ENCODE measurements at regions not wholly inside any gene's neighbourhood (a gene's known extent, or its start where the extent isn't known, plus 50 kb on each side); places are given as distances from the start of the nearest gene placed in this dataset.
A peak's percentile ranks its signal among the peaks of the same experiment; 100 is the strongest.

DNA sequence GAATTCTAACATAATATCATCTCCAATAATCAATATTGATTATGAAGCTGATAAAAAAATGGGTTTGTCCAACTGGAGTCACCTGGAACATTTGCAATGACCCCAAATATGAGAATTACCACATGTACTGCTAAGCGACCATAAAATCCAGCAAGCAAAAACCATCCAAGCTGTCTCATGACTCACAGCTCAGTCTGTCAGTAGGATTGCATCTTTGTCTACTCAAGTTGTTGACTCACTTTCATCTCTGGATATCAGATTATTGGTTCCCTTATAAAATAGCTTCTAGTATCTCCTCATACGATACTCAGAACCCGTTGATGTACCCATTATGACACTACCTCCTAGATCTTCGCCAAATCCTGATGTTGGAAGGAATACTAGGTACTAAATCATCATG is 209.8 kb upstream of the ATP11B start:
- intact Hi-C loops (cut with micrococcal nuclease; ENCODE audit: unreplicated experiment) = no loop called here
- Histone ChIP-seq H3K9me2 (ENCODE audit: insufficient read depth, low read length) (0 out of 2 replicates have a peak, but pooled peaks cover 3% of the 10 kb centered on the region), H3K36me3 (ENCODE audit: insufficient read depth, low read length) (no peaks in the 10 kb centered on the region; the same call in 1 of the 2 replicates), H2AFZ (ENCODE audit: low read length) (peak overlapping the region; percentile 49; the same call in 1 of the 2 replicates), H3K4me1 (ENCODE audit: insufficient read depth, low read length, poor library complexity, severe bottlenecking) (no peaks in the 10 kb centered on the region), H3K4me3 (ENCODE audit: low read depth, low read length, poor library complexity, severe bottlenecking) (no peak overlapping the region), H3K9me3 (ENCODE audit: low read length) (0 out of 2 replicates have a peak, but pooled peaks cover 5% of the 10 kb centered on the region), H4K20me1 (ENCODE audit: insufficient read depth, low read length) (no peaks in the 10 kb centered on the region), H3K4me2 (ENCODE audit: low read length) (no peak overlapping the region), H3K27ac (ENCODE audit: low read depth, low read length, poor library complexity, severe bottlenecking) (no peak overlapping the region), H3K79me2 (ENCODE audit: insufficient read depth, low read depth, low read length) (no peaks in the 10 kb centered on the region)
- no TSS peak for BruUV-seq (replicated peaks)
- CTCF ChIA-PET (ENCODE audit: unreplicated experiment) = no interaction called here
- TF ChIP-seq EZH2phosphoT487 (IDR thresholded peaks at IDR 0.05; ENCODE audit: borderline replicate concordance, low read depth, low read length) = no peak
- TF ChIP-seq, protein P1, sequence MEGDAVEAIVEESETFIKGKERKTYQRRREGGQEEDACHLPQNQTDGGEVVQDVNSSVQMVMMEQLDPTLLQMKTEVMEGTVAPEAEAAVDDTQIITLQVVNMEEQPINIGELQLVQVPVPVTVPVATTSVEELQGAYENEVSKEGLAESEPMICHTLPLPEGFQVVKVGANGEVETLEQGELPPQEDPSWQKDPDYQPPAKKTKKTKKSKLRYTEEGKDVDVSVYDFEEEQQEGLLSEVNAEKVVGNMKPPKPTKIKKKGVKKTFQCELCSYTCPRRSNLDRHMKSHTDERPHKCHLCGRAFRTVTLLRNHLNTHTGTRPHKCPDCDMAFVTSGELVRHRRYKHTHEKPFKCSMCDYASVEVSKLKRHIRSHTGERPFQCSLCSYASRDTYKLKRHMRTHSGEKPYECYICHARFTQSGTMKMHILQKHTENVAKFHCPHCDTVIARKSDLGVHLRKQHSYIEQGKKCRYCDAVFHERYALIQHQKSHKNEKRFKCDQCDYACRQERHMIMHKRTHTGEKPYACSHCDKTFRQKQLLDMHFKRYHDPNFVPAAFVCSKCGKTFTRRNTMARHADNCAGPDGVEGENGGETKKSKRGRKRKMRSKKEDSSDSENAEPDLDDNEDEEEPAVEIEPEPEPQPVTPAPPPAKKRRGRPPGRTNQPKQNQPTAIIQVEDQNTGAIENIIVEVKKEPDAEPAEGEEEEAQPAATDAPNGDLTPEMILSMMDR (conservative IDR thresholded peaks at IDR 0.05; ENCODE audit: low read length) = no peak
- POLR2A ChIA-PET = interaction anchor here (0.7 to 2.1 kb wide), 3 partner anchors 8 to 83 kb away, joined by 3 to 6 read pairs (median 4); no protein-coding TSS in a partner anchor
- DNase-seq (ENCODE audit: low spot score) = no peak

DNA sequence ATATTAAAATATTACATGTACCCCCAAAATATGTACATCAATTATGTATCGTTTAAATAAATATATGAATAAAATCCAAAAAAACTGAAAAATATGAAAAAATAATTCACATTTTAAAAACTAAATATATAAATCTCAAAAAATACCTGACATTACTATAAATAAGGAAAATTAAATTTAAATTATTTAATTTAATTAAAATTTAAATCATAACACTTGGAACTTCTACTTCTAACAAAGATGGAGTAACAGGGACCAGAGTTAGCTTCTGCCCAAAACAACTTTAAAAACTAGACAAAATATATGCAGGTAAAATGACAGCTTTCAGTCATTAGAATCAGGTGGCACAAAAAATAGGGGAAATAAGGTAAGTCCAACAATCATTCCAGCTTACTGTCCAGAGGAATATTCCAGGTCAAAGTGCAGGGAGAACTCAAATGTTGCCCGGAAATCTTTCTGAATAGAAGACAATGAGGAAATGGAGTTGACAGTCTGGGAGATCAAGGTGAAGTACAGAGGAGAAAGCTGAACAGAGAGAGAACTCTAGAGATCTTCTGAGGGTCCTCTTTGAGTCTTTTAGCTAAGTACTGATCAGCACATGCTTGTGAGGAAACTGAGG is 207.7 kb upstream of the ATP11B start:
- no peaks in the 10 kb centered on the region for H3K36me3 ChIP-seq (ENCODE audit: insufficient read depth, low read length)
- no peaks in the 10 kb centered on the region for H3K4me1 ChIP-seq (ENCODE audit: insufficient read depth, low read length, poor library complexity, severe bottlenecking)
- no peak overlapping the region for H3K27ac ChIP-seq (ENCODE audit: low read depth, low read length, poor library complexity, severe bottlenecking)
- H3K4me3 ChIP-seq (ENCODE audit: low read depth, low read length, poor library complexity, severe bottlenecking) = no peak overlapping the region
- H2AFZ ChIP-seq (ENCODE audit: low read length) = no peak overlapping the region; the same call in 1 of the 2 replicates
- no TSS peak for BruUV-seq (replicated peaks)
- no peaks in the 10 kb centered on the region for H3K9me3 ChIP-seq (ENCODE audit: low read length)
- no peak for DNase-seq (ENCODE audit: low spot score)
- H3K9me2 ChIP-seq (ENCODE audit: insufficient read depth, low read length) = 0 out of 2 replicates have a peak, but pooled peaks cover 3% of the 10 kb centered on the region
- no peak overlapping the region for H3K4me2 ChIP-seq (ENCODE audit: low read length)
- H4K20me1 ChIP-seq (ENCODE audit: insufficient read depth, low read length) = no peaks in the 10 kb centered on the region
- CTCF ChIA-PET (ENCODE audit: unreplicated experiment) = no interaction called here
- POLR2A ChIA-PET = interaction anchor here (0.5 to 1.7 kb wide), 7 partner anchors 9 to 842 kb away, joined by 3 to 4 read pairs (median 3); no protein-coding TSS in a partner anchor
- TF ChIP-seq EZH2phosphoT487 (IDR thresholded peaks at IDR 0.05; ENCODE audit: borderline replicate concordance, low read depth, low read length) = no peak
- TF ChIP-seq, protein P1 (conservative IDR thresholded peaks at IDR 0.05; ENCODE audit: low read length) = no peak
- intact Hi-C loops (cut with micrococcal nuclease; ENCODE audit: unreplicated experiment) = no loop called here
- H3K79me2 ChIP-seq (ENCODE audit: insufficient read depth, low read depth, low read length) = no peaks in the 10 kb centered on the region

DNA sequence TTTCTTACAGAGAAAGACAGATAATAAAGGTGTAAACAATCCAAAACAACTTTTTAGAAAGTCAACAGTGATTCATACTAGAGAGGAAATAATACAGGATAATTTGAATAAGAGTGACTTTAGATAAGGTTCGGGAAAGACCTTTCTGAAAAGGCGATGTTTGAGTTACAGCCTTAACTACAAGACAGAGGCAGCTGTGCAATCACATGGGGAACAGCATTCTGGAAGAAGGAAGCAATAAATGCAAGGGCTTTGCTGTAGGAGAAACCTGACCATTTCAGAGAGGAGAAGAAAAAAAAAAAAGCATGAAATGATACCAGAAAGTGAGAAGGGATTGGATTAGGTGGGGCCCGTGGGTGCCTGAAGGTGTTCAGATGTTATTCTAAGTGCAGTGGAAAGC is 200.6 kb upstream of the ATP11B start:
- H3K9me2 ChIP-seq (ENCODE audit: insufficient read depth, low read length) = no peaks in the 10 kb centered on the region
- no peaks in the 10 kb centered on the region for H3K9me3 ChIP-seq (ENCODE audit: low read length)
- H3K36me3 ChIP-seq (ENCODE audit: insufficient read depth, low read length) = no peaks in the 10 kb centered on the region
- no peak for TF ChIP-seq EZH2phosphoT487 (IDR thresholded peaks at IDR 0.05; ENCODE audit: borderline replicate concordance, low read depth, low read length)
- TF ChIP-seq, protein P1 (conservative IDR thresholded peaks at IDR 0.05; ENCODE audit: low read length) = no peak
- intact Hi-C loops (cut with micrococcal nuclease; ENCODE audit: unreplicated experiment) = no loop called here
- no peaks in the 10 kb centered on the region for H3K4me1 ChIP-seq (ENCODE audit: insufficient read depth, low read length, poor library complexity, severe bottlenecking)
- DNase-seq (ENCODE audit: low spot score) = no peak
- H2AFZ ChIP-seq (ENCODE audit: low read length) = no peak overlapping the region
- no peak overlapping the region for H3K27ac ChIP-seq (ENCODE audit: low read depth, low read length, poor library complexity, severe bottlenecking)
- no peaks in the 10 kb centered on the region for H4K20me1 ChIP-seq (ENCODE audit: insufficient read depth, low read length)
- no TSS peak for BruUV-seq (replicated peaks)
- H3K4me2 ChIP-seq (ENCODE audit: low read length) = no peak overlapping the region
- ChIA-PET CTCF (ENCODE audit: unreplicated experiment) (no interaction called here), POLR2A (interaction anchor here (0.7 to 0.8 kb wide), 2 partner anchors 12 to 946 kb away, joined by 3 to 4 read pairs; no protein-coding TSS in a partner anchor)
- no peak overlapping the region for H3K4me3 ChIP-seq (ENCODE audit: low read depth, low read length, poor library complexity, severe bottlenecking)
- H3K79me2 ChIP-seq (ENCODE audit: insufficient read depth, low read depth, low read length) = no peaks in the 10 kb centered on the region
